Stomach (tissue), 4 donors: ENCODE measurements at regions not wholly inside any gene's neighbourhood (a gene's known extent, or its start where the extent isn't known, plus 50 kb on each side); places are given as distances from the start of the nearest gene placed in this dataset.

Source experiments
- CTCF ChIP-seq, 7 experiments: fragments of 450-650 bp in 4 of 7; fragments of 200-600 bp in 3 of 7; sonication (generic) in 3 of 7; IDR thresholded peaks; one replicate each; pipeline ENCODE4 v1.5.1; 2016 to 2019; ENCODE audit warnings: antibody characterized with exemption in 7 of 7, control low read depth in 2 of 7, mild to moderate bottlenecking in 1 of 7
- EP300 ChIP-seq: sonication (generic); formaldehyde crosslinking; IDR thresholded peaks from one replicate; pipeline ENCODE4 v1.6.1; 2017; ENCODE audit warnings: antibody characterized with exemption
- POLR2A ChIP-seq, 4 donors: fragments of 450-650 bp; IDR thresholded peaks; one replicate each; pipeline ENCODE4 v1.6.1; 2016; ENCODE audit warnings: antibody characterized with exemption in 4 of 4, control low read depth in 2 of 4, mild to moderate bottlenecking in 1 of 4, moderate library complexity in 1 of 4
- POLR2AphosphoS5 ChIP-seq, 3 donors: sonication (generic); formaldehyde crosslinking; IDR thresholded peaks; one replicate each; pipeline ENCODE4 v1.6.1; 2016; ENCODE audit warnings: antibody characterized with exemption in 3 of 3

- no peak for TF ChIP-seq CTCF (IDR thresholded peaks at IDR 0.05)
- TF ChIP-seq EP300, result no peak
- TF ChIP-seq POLR2AphosphoS5 (IDR thresholded peaks at IDR 0.05), result no peak
- TF ChIP-seq POLR2A (IDR thresholded peaks at IDR 0.05), result no peak
Observed at GRCh38 chr6:165855856-165856255, 192.8 kb upstream of the PDE10A start.
